GM12891 (cell line): ENCODE measurements at regions not wholly inside any gene's neighbourhood (a gene's known extent, or its start where the extent isn't known, plus 50 kb on each side); places are given as distances from the start of the nearest gene placed in this dataset.

Source experiments
- POLR2A ChIP-seq: IDR thresholded peaks from 2 replicates; pipeline ENCODE4 v1.6.1; 2011; ENCODE audit warnings: low read depth, low read length, control low read depth
- POLR2AphosphoS5 ChIP-seq: IDR thresholded peaks from 2 replicates; pipeline ENCODE4 v1.6.1; 2011; ENCODE audit warnings: low read depth, low read length, control low read depth
- TAF1 ChIP-seq: IDR thresholded peaks from 2 replicates; pipeline ENCODE4 v1.6.1; 2011; ENCODE audit warnings: low read depth, low read length, control low read depth

DNA sequence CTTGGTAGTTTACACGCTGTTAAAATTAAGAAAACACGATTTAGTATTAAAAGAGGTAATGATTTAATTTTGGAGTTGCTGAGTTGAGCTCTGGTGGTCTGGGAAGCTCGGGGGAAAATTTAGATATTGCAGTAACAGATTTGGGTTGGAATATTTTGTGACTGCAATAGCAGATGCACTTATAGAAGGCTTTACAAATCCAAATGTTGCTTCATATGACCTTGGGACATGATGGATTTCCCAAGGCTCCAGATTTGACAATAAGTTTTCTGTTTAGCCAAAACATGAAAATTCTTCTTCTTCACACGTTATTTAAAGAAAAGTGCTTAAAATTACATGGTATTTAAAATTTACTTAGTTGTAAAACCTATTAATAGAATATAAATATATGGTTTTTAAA lies 302.0 kb downstream of the SPRY1 start:
- TF ChIP-seq TAF1: no peak
- no peak for TF ChIP-seq POLR2A
- no peak for TF ChIP-seq POLR2AphosphoS5
